Testis (tissue), 2 donors: ENCODE measurements at regions not wholly inside any gene's neighbourhood (a gene's known extent, or its start where the extent isn't known, plus 50 kb on each side); places are given as distances from the start of the nearest gene placed in this dataset.
"Not testable (repeated sequence)": the region's sequence is repeated elsewhere in the genome, so short reads cannot be mapped to it uniquely, and the experiment has no call there.

Source experiments
- DNase-seq: peaks from one replicate; pipeline ENCODE4 v3.0.0-alpha.2; 2019
- H3K27ac ChIP-seq, 2 donors: fragments of 200-600 bp; sonication (generic); one replicate each; pipeline ENCODE4 v1.5.1; 2019
- H3K27me3 ChIP-seq: fragments of 200-600 bp; sonication (generic); one replicate; pipeline ENCODE4 v1.5.1; 2019
- H3K36me3 ChIP-seq: fragments of 200-600 bp; sonication (generic); one replicate; pipeline ENCODE4 v1.5.1; 2017; ENCODE audit warnings: low read depth; ENCODE audit errors: missing control alignments
- H3K4me1 ChIP-seq: fragments of 200-600 bp; sonication (generic); one replicate; pipeline ENCODE4 v1.5.1; 2019
- H3K4me3 ChIP-seq, 2 donors: fragments of 200-600 bp; sonication (generic); one replicate each; pipeline ENCODE4 v1.5.1; 2017 to 2019
- H3K9me3 ChIP-seq: fragments of 200-600 bp; sonication (generic); one replicate; pipeline ENCODE4 v1.5.1; 2017
- POLR2A ChIP-seq: fragments of 450-650 bp; IDR thresholded peaks from one replicate; pipeline ENCODE4 v1.6.1; 2017; ENCODE audit warnings: antibody characterized with exemption, mild to moderate bottlenecking, moderate library complexity
- WGBS, 2 donors: methylation state at CpG; one replicate each; pipeline ENCODE4 v1.1.5; 2018; 5-methylcytosine and 5-hydroxymethylcytosine counted together
- intact Hi-C: fragments of 100-400 bp; cut with DNase I; formaldehyde crosslinking; loops from one replicate; pipeline ENCODE4 v1.15.1; 2023; ENCODE audit warnings: low total_unique reads
- TF ChIP-seq, protein P1 (sequence below), 3 experiments: fragments of 450-650 bp in 2 of 3; fragments of 200-600 bp in 1 of 3; sonication (generic) in 1 of 3; IDR thresholded peaks; one replicate each; pipeline ENCODE4 v1.5.1; 2016 to 2019; ENCODE audit warnings: antibody characterized with exemption in 3 of 3, mild to moderate bottlenecking in 2 of 3, moderate library complexity in 1 of 3

DNA sequence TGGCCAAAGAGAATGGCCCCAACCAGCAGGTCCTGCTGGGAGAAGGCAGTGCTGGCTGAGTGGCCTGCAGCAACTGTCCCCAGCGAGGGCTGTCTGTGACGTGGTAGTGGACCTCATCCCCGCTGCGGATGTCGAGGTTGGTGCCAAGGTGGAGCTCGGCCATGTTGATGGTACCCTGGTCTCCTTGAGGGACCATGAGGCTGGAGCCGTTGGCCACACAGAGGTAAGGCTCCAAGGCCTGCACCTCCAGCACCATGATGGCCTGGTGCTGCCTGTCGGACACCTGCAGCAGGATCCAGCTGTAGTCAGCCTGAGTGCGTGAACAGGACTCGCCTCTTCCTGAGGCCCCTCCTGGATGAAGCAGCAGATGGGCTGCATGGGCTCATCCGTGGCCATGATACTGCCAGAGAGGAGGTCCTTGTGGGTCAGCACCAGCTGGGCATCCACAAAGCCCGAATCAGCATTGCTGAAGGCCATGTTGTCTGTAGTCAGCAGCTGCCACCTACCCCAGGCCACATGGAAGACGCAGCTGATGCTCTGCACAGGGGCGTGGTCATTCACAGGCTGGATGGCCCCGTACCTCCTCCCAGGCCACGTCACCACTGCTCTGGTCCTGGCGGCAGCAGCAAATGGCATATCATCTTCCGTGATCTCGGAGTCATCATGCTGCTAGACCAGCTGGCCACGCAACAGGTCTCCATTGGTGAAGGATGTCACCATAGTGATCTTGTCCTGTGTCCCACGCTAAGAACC is 167.5 kb downstream of the GOLGA6L4 start:
- no peaks in the 10 kb centered on the region for H3K27me3 ChIP-seq
- no peaks in the 10 kb centered on the region for H3K4me1 ChIP-seq
- no peak for DNase-seq
- H3K9me3 ChIP-seq = no peaks in the 10 kb centered on the region
- WGBS, 2 donors = 97% methylated on average over 21 of the region's 21 CpGs; no CpG with 5 or more reads in 1 of the 2 donors
- intact Hi-C loops = no loop called here
- no peak overlapping the region for H3K27ac ChIP-seq
- no peak overlapping the region for H3K4me3 ChIP-seq
- no peaks in the 10 kb centered on the region for H3K36me3 ChIP-seq
- TF ChIP-seq, protein P1, sequence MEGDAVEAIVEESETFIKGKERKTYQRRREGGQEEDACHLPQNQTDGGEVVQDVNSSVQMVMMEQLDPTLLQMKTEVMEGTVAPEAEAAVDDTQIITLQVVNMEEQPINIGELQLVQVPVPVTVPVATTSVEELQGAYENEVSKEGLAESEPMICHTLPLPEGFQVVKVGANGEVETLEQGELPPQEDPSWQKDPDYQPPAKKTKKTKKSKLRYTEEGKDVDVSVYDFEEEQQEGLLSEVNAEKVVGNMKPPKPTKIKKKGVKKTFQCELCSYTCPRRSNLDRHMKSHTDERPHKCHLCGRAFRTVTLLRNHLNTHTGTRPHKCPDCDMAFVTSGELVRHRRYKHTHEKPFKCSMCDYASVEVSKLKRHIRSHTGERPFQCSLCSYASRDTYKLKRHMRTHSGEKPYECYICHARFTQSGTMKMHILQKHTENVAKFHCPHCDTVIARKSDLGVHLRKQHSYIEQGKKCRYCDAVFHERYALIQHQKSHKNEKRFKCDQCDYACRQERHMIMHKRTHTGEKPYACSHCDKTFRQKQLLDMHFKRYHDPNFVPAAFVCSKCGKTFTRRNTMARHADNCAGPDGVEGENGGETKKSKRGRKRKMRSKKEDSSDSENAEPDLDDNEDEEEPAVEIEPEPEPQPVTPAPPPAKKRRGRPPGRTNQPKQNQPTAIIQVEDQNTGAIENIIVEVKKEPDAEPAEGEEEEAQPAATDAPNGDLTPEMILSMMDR (IDR thresholded peaks at IDR 0.05) = no peak
- no peak for TF ChIP-seq POLR2A

GRCh38 chr15:84409357-84409756 is 173.8 kb downstream of the GOLGA6L4 start:
- H3K9me3 ChIP-seq, H3K27ac ChIP-seq, H3K4me1 ChIP-seq, DNase-seq, intact Hi-C loops, H3K4me3 ChIP-seq, H3K36me3 ChIP-seq, H3K27me3 ChIP-seq: not testable (repeated sequence)
- no CpG with 5 or more reads among the region's 4 CpGs for WGBS, 2 donors

GRCh38 chr15:84421513-84422181 is 179.2 kb upstream of the ZSCAN2 start:
- no CpG with 5 or more reads among the region's 55 CpGs for WGBS, 2 donors
- intact Hi-C loops, H3K27ac ChIP-seq, H3K36me3 ChIP-seq, H3K4me1 ChIP-seq, H3K9me3 ChIP-seq, H3K27me3 ChIP-seq, DNase-seq, H3K4me3 ChIP-seq: not testable (repeated sequence)

DNA sequence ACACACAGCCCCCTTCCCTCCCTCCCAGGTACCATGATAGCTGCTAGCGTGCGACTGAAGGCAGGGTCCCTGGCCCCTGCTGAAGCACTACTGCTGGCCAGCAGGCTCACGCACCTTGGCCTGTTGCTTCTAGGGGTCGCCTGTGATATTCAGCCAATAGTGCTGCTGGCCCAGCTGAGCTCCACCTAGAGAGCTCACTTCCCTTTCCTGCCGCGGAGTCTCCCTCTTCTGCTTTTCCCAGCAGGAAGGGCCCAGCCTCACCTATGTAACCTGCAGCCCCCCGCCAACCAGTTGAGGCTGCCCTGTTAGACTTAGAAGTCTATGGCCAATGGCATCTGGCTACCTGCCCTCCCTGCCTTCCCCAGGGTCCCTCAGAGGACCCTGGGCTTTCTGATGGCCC is 175.5 kb upstream of the ZSCAN2 start:
- H3K27me3 ChIP-seq, H3K36me3 ChIP-seq, intact Hi-C loops, H3K4me3 ChIP-seq, DNase-seq, H3K9me3 ChIP-seq, H3K27ac ChIP-seq, H3K4me1 ChIP-seq: not testable (repeated sequence)
- WGBS, 2 donors = 60% methylated on average over 1 of the region's 7 CpGs; no CpG with 5 or more reads in 1 of the 2 donors

GRCh38 chr15:84473305-84473877 is 127.4 kb upstream of the ZSCAN2 start:
- H3K4me1 ChIP-seq, H3K27ac ChIP-seq, H3K27me3 ChIP-seq, H3K36me3 ChIP-seq, intact Hi-C loops, H3K9me3 ChIP-seq, DNase-seq, H3K4me3 ChIP-seq: not testable (repeated sequence)
- WGBS, 2 donors = no CpG with 5 or more reads among the region's 26 CpGs

DNA sequence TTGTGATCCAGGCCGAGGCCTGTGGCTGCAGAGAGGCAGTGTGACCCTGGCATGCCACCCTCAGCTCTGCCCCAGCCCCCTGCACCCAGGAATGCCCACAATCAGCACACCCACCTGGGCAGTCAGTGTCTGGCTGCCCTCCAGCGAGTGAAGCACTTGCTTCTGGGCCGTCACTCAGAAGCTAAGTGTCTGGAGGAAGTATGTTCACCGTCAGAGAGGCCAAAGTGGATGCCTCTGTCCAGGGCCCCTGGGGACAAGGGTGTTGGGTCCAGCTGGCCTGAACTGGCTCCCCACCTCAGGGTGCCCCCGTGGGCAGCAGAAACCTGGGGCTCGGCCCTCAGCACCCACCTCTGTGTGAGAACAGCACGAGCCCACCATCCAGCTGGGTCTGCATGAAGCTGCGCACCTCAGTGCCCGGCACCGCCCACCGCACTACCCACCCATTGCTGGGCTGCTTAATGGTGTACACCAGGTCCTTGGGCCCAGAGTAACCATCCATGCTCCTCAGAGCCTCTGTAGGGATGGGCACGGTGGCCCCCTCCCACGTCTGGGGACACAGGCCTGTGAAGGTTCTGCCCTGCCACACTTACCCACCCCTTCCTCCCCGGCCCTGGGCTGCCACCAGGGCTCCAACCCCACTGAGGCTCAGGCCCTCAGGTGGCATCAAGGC is 124.3 kb upstream of the ZSCAN2 start:
- H3K27ac ChIP-seq, DNase-seq, H3K27me3 ChIP-seq, intact Hi-C loops, H3K4me3 ChIP-seq, H3K4me1 ChIP-seq, H3K9me3 ChIP-seq, H3K36me3 ChIP-seq: not testable (repeated sequence)
- WGBS, 2 donors = no CpG with 5 or more reads among the region's 14 CpGs

DNA sequence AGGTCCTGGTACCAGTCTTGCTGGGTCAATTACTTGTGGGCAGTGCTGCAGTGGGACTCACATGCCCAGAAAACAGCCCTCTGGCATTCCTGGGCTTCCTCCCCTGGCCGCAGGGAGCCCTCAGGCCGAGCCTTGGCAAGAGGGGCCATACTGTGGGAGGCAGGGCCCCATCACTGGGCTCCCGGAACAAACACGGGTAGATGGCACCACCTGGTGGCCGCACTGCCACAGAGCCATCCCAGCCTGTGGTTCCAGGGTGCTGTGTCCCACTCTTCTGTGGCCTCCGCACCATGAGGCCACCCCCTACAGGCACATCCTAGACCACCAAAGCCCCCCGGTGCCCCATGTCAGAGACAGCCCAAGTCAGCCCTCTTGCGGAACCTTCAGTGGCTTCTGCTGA is 123.3 kb upstream of the ZSCAN2 start:
- H3K9me3 ChIP-seq, H3K36me3 ChIP-seq, intact Hi-C loops, DNase-seq, H3K4me1 ChIP-seq, H3K27me3 ChIP-seq, H3K4me3 ChIP-seq, H3K27ac ChIP-seq: not testable (repeated sequence)
- no CpG with 5 or more reads among the region's 8 CpGs for WGBS, 2 donors

GRCh38 chr15:84480174-84480681 is 120.6 kb upstream of the ZSCAN2 start:
- intact Hi-C loops, H3K4me1 ChIP-seq, H3K27ac ChIP-seq, H3K4me3 ChIP-seq, H3K9me3 ChIP-seq, DNase-seq, H3K36me3 ChIP-seq, H3K27me3 ChIP-seq: not testable (repeated sequence)
- WGBS, 2 donors = no CpG with 5 or more reads among the region's 7 CpGs

DNA sequence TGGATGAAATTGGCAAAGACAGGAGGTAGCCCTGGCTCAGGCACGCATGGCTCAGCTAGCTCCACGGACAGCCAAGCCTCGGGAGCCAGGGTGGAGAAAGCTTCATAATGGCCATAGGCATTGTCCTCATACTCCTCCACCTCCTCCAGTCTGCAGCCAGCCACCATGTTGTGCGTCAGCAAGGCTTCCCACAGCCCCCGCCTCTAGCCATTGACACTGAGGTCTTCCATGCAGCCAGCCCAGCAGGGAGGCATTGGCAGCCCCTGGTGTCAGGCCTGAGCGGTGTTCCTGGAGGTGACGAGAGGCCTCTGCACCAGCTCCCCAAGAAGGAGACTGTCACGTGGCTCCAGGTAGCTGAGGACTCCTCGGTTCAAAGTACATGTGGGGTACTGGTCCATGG is 117.0 kb upstream of the ZSCAN2 start:
- H3K27me3 ChIP-seq, H3K4me1 ChIP-seq, H3K36me3 ChIP-seq, DNase-seq, H3K4me3 ChIP-seq, intact Hi-C loops, H3K27ac ChIP-seq, H3K9me3 ChIP-seq: not testable (repeated sequence)
- WGBS, 2 donors = no CpG with 5 or more reads among the region's 9 CpGs

DNA sequence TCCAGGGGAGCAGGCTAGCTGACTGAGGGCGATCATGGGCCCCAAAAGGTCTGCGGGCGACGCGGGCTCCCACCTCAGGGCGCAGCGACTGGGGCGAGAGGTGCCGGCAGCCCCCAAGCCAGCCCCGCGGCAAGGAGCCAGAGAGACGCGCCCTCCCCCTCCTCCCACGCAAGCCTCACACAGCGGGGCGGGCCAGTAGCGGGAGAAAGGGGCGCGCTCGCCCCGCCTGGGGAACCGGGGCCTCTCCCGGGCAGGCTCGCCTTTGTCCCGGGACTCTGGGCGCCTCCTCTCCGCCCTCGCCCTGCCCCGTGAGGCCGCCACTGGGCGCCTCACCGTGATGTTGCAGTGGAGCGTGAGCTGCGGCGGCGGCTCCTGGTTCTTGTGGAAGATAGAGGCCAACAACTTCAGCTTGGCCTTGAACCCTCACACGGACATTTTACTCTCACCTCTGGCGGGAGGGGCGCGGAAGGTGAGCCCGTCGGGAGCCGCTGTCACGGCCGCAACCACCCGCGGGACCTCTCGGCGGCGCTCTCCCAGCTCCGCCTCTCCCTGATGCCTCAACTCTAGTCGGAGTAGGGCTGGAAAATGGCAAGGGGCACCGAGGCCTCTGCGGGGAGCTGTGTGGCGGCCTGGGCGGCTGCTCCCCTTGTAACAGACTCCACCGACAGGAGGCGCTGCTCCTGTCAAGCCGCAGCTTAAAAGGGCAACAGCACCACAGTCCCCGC is 100.5 kb upstream of the ZSCAN2 start:
- H3K4me3 ChIP-seq, H3K27me3 ChIP-seq, intact Hi-C loops, H3K9me3 ChIP-seq, H3K27ac ChIP-seq, H3K36me3 ChIP-seq, H3K4me1 ChIP-seq: not testable (repeated sequence)
- DNase-seq = peak; percentile 16
- WGBS, 2 donors = 0% methylated on average over 3 of the region's 60 CpGs; no CpG with 5 or more reads in 1 of the 2 donors
